ENCODE measurements at regions not wholly inside any gene's neighbourhood (a gene's known extent, or its start where the extent isn't known, plus 50 kb on each side); places are given as distances from the start of the nearest gene placed in this dataset.

- H3K4me1 ChIP-seq = peaks cover 0 to 6% (median 4%) of the 10 kb centered on the region in 4 donors
- DNase-seq = no peak
- no peak overlapping the region for H3K4me3 ChIP-seq
- TF ChIP-seq POLR2AphosphoS5 (IDR thresholded peaks at IDR 0.05) = no peak
- TF ChIP-seq POLR2A (IDR thresholded peaks at IDR 0.05) = no peak
- no peak for TF ChIP-seq CTCF (IDR thresholded peaks at IDR 0.05)
- TF ChIP-seq EP300 (IDR thresholded peaks at IDR 0.05) = no peak
- no peak overlapping the region for H3K27ac ChIP-seq
- 90 to 94% methylated on average over 7 of the region's 7 CpGs for WGBS, 2 donors
- no peaks in the 10 kb centered on the region for H3K9me3 ChIP-seq
- H3K27me3 ChIP-seq = peaks cover 0 to 4% (median 0%) of the 10 kb centered on the region in 4 donors
- no peaks in the 10 kb centered on the region for H3K36me3 ChIP-seq
- no peak for ATAC-seq (ENCODE audit: low FRiP score in 2 of 2)
Observed at GRCh38 chr14:61186341-61187195, 94.6 kb downstream of the TMEM30B start.

GRCh38 chr14:61185534-61185933 lies 95.6 kb downstream of the TMEM30B start:
- TF ChIP-seq EP300 (IDR thresholded peaks at IDR 0.05) = no peak
- TF ChIP-seq POLR2AphosphoS5 (IDR thresholded peaks at IDR 0.05) = no peak
- TF ChIP-seq CTCF (IDR thresholded peaks at IDR 0.05) = no peak
- no peak for TF ChIP-seq POLR2A (IDR thresholded peaks at IDR 0.05)
- ATAC-seq (ENCODE audit: low FRiP score in 2 of 2) = no peak

GRCh38 chr14:61184112-61184511 lies 97.0 kb downstream of the TMEM30B start:
- Histone ChIP-seq H3K4me1 (peaks cover 0 to 5% (median 3%) of the 10 kb centered on the region in 4 donors), H3K27ac (no peak overlapping the region), H3K36me3 (no peaks in the 10 kb centered on the region), H3K27me3 (peaks cover 0 to 3% (median 0%) of the 10 kb centered on the region in 4 donors), H3K4me3 (no peak overlapping the region), H3K9me3 (no peaks in the 10 kb centered on the region)
- DNase-seq = no peak
- WGBS, 2 donors = 63 to 68% methylated on average over 2 of the region's 2 CpGs
- TF ChIP-seq EP300 (IDR thresholded peaks at IDR 0.05) = no peak
- TF ChIP-seq CTCF (IDR thresholded peaks at IDR 0.05) = no peak
- TF ChIP-seq POLR2A (IDR thresholded peaks at IDR 0.05) = no peak
- no peak for TF ChIP-seq POLR2AphosphoS5 (IDR thresholded peaks at IDR 0.05)
- ATAC-seq (ENCODE audit: low FRiP score in 2 of 2) = no peak

More at GRCh38 chr14:61185534-61185933, 95.6 kb downstream of the TMEM30B start:
- Histone ChIP-seq H3K36me3 (no peaks in the 10 kb centered on the region), H3K9me3 (no peaks in the 10 kb centered on the region), H3K27ac (no peak overlapping the region), H3K4me1 (peaks cover 0 to 6% (median 4%) of the 10 kb centered on the region in 4 donors), H3K27me3 (peaks cover 0 to 4% (median 0%) of the 10 kb centered on the region in 4 donors), H3K4me3 (no peak overlapping the region)
- 43 to 46% methylated on average over 2 of the region's 2 CpGs for WGBS, 2 donors
- no peak for DNase-seq

GRCh38 chr14:61183196-61183885 lies 97.8 kb downstream of the TMEM30B start:
- H3K4me1 ChIP-seq = peaks cover 0 to 4% (median 0%) of the 10 kb centered on the region in 4 donors
- H3K36me3 ChIP-seq = no peaks in the 10 kb centered on the region
- WGBS, 2 donors = 25 to 39% methylated on average over 6 of the region's 6 CpGs
- ATAC-seq (ENCODE audit: low FRiP score in 2 of 2) (no peak), DNase-seq (no peak)
- H3K4me3 ChIP-seq = no peak overlapping the region
- no peaks in the 10 kb centered on the region for H3K27me3 ChIP-seq
- H3K9me3 ChIP-seq = no peaks in the 10 kb centered on the region
- TF ChIP-seq POLR2A (IDR thresholded peaks at IDR 0.05) = no peak
- no peak for TF ChIP-seq POLR2AphosphoS5 (IDR thresholded peaks at IDR 0.05)
- no peak for TF ChIP-seq EP300 (IDR thresholded peaks at IDR 0.05)
- TF ChIP-seq CTCF (IDR thresholded peaks at IDR 0.05) = no peak
- no peak overlapping the region for H3K27ac ChIP-seq

All from upper lobe of left lung (tissue), 6 donors.